Stimulated activated naive B cell treated with anti-CD40 and anti-IgM and Interleukin-4, amounts not matched to agents 10 μg/mL and 1 μg/mL and 100 μg/mL, for 72 hours (primary cell): ENCODE measurements at regions not wholly inside any gene's neighbourhood (a gene's known extent, or its start where the extent isn't known, plus 50 kb on each side); places are given as distances from the start of the nearest gene placed in this dataset.

Experiments
- ATAC-seq, 2 donors: fragments of 150-1000 bp; cut with Tn5 transposase; replicated peaks; 2 replicates each; pipeline ENCODE4 v1.10.0; 2021; ENCODE audit warnings: moderate library complexity in 1 of 2
- DNase-seq: peaks from one replicate; pipeline ENCODE4 v3.0.0; 2021
- H3K27ac Mint-ChIP-seq: one replicate; pipeline ENCODE4 v1.8.0; 2022; ENCODE audit warnings: mild to moderate bottlenecking, mixed read lengths
- H3K27me3 Mint-ChIP-seq, 2 donors: one replicate each; pipeline ENCODE4 v1.8.0; 2022; ENCODE audit warnings: mixed read lengths in 2 of 2
- H3K36me3 Mint-ChIP-seq, 2 donors: one replicate each; pipeline ENCODE4 v1.8.0; 2022; ENCODE audit warnings: mixed read lengths in 2 of 2, mild to moderate bottlenecking in 1 of 2
- H3K4me1 Mint-ChIP-seq, 2 donors: one replicate each; pipeline ENCODE4 v1.8.0; 2022; ENCODE audit warnings: mixed read lengths in 2 of 2, mild to moderate bottlenecking in 1 of 2
- H3K4me3 Mint-ChIP-seq, 2 donors: one replicate each; pipeline ENCODE4 v1.8.0; 2022; ENCODE audit warnings: mild to moderate bottlenecking in 2 of 2, mixed read lengths in 2 of 2, moderate library complexity in 1 of 2
- H3K9me3 Mint-ChIP-seq, 2 donors: one replicate each; pipeline ENCODE4 v1.8.0; 2022; ENCODE audit warnings: mixed read lengths in 2 of 2, mild to moderate bottlenecking in 1 of 2

GRCh38 chr2:2874341-2874740 is 503.3 kb downstream of the EIPR1 start:
- no peak overlapping the region for H3K4me3 Mint-ChIP-seq
- H3K9me3 Mint-ChIP-seq: peaks cover 2 to 3% of the 10 kb centered on the region in 2 donors
- ATAC-seq: no peak
- H3K27me3 Mint-ChIP-seq: no peaks in the 10 kb centered on the region
- H3K27ac Mint-ChIP-seq: no peak overlapping the region
- H3K4me1 Mint-ChIP-seq: peaks cover 3 to 6% of the 10 kb centered on the region in 2 donors
- DNase-seq: no peak
- no peaks in the 10 kb centered on the region for H3K36me3 Mint-ChIP-seq

GRCh38 chr2:2873450-2873811 is 504.2 kb downstream of the EIPR1 start:
- Mint-ChIP-seq H3K36me3 (no peaks in the 10 kb centered on the region), H3K4me1 (no peaks in the 10 kb centered on the region), H3K4me3 (no peak overlapping the region), H3K27ac (no peak overlapping the region), H3K27me3 (no peaks in the 10 kb centered on the region), H3K9me3 (peaks cover 0 to 3% of the 10 kb centered on the region in 2 donors)
- no peak for ATAC-seq
- DNase-seq: no peak

- ATAC-seq (no peak), DNase-seq (no peak)
- no peak overlapping the region for H3K4me3 Mint-ChIP-seq
- H3K4me1 Mint-ChIP-seq: no peaks in the 10 kb centered on the region
- H3K36me3 Mint-ChIP-seq: no peaks in the 10 kb centered on the region
- peaks cover 0 to 3% of the 10 kb centered on the region in 2 donors for H3K9me3 Mint-ChIP-seq
- H3K27me3 Mint-ChIP-seq: no peaks in the 10 kb centered on the region
- no peak overlapping the region for H3K27ac Mint-ChIP-seq
Observed at GRCh38 chr2:2872713-2873449, 504.7 kb downstream of the EIPR1 start.

DNA sequence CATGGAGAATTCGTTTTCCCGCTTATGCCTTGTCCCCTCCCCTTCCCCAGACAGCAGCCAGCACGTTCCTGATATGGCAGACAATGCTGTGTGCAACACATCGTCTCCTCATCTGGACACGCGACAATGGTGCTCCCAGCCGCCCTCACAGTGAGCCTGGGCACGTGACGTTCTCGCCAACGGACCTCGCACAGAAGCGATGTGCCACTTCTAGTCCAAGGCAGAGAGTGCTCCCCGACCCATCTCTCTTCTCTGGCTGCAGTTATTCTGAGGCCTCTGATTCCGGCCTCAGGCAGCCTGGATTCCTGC is 505.4 kb downstream of the EIPR1 start:
- H3K4me1 Mint-ChIP-seq: no peaks in the 10 kb centered on the region
- no peak overlapping the region for H3K27ac Mint-ChIP-seq
- no peak for ATAC-seq
- no peak overlapping the region for H3K4me3 Mint-ChIP-seq
- no peak for DNase-seq
- H3K27me3 Mint-ChIP-seq: no peaks in the 10 kb centered on the region
- H3K36me3 Mint-ChIP-seq: no peaks in the 10 kb centered on the region
- peaks cover 0 to under 1% of the 10 kb centered on the region in 2 donors for H3K9me3 Mint-ChIP-seq

- Mint-ChIP-seq H3K4me1 (no peaks in the 10 kb centered on the region), H3K9me3 (no peaks in the 10 kb centered on the region), H3K36me3 (no peaks in the 10 kb centered on the region), H3K27me3 (peaks cover 0 to 4% of the 10 kb centered on the region in 2 donors), H3K4me3 (no peak overlapping the region), H3K27ac (no peak overlapping the region)
- DNase-seq: no peak
- ATAC-seq: no peak
Observed at GRCh38 chr2:2871480-2872308, 505.9 kb downstream of the EIPR1 start.

DNA sequence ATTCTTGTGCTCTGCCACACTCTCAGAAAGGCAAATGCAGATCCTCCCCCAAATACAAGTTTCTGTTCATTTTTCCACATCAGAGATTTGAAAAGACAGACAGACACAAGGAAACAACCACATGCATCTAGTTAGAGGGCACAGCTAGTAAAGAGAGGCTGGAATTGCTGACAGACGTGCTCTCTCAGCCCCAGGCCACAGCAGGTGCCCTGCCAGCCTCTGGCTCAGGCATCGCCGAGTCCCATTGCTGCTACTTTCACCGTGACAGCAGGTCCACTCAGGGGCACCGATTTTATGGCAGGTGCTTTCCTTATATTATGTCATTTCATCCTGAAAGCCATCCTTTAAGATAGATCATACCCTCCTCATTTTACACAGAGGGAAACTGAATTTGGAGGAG is 507.5 kb downstream of the EIPR1 start:
- H3K4me1 Mint-ChIP-seq: no peaks in the 10 kb centered on the region
- ATAC-seq (no peak), DNase-seq (no peak)
- H3K36me3 Mint-ChIP-seq: no peaks in the 10 kb centered on the region
- no peak overlapping the region for H3K27ac Mint-ChIP-seq
- peaks cover 0 to 4% of the 10 kb centered on the region in 2 donors for H3K27me3 Mint-ChIP-seq
- no peaks in the 10 kb centered on the region for H3K9me3 Mint-ChIP-seq
- H3K4me3 Mint-ChIP-seq: no peak overlapping the region

DNA sequence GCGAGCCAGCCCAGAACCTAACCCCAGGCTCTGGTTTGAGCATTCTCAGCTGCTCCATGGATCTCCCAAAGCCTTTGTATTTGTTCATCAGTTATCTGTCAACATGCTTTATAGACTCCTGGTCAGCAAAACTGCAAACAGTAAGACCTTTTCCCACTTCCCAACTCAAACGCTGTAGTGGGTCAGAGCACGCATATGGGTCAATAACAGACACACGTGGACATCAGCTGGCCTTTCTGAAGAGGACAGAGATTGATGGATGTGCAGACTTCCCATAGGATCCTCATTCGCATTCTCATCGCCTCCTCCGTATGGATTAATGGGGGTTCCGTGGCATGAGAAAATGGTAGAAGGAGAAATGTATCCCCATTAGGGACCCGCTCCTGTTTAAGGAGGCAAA is 508.1 kb downstream of the EIPR1 start:
- Mint-ChIP-seq H3K36me3 (no peaks in the 10 kb centered on the region), H3K4me1 (no peaks in the 10 kb centered on the region), H3K9me3 (no peaks in the 10 kb centered on the region), H3K4me3 (no peak overlapping the region), H3K27ac (no peak overlapping the region), H3K27me3 (peaks cover 0 to 4% of the 10 kb centered on the region in 2 donors)
- DNase-seq (no peak), ATAC-seq (no peak)

DNA sequence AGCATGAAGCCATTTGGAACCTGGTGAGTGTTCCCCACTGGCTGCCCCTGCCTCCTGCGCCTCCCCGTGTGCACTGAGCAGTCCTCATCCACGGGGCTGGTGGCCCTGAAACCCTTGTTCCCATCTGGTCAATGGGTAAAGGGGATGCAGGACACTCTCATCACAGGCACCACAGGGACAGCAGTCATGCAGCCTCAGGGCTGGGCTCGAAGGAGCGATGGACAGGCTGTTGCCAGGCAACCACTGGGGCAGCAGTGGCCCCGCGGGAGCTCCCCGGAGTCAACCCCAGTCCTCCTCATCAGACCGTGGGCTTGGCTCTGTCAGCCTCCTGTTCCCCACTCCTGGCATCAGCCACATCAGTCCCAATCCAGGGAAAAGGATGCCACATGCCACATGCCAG is 509.5 kb downstream of the EIPR1 start:
- Mint-ChIP-seq H3K27me3 (peaks cover 0 to 4% of the 10 kb centered on the region in 2 donors), H3K4me3 (no peak overlapping the region), H3K36me3 (no peaks in the 10 kb centered on the region), H3K4me1 (no peaks in the 10 kb centered on the region), H3K27ac (no peak overlapping the region), H3K9me3 (no peaks in the 10 kb centered on the region)
- DNase-seq (no peak), ATAC-seq (no peak)

- Mint-ChIP-seq H3K4me1 (no peaks in the 10 kb centered on the region), H3K27ac (no peak overlapping the region), H3K36me3 (no peaks in the 10 kb centered on the region), H3K27me3 (peaks cover 0 to 4% of the 10 kb centered on the region in 2 donors), H3K9me3 (no peaks in the 10 kb centered on the region), H3K4me3 (no peak overlapping the region)
- DNase-seq (no peak), ATAC-seq (no peak)
Observed at GRCh38 chr2:2867397-2867979, 510.1 kb downstream of the EIPR1 start.

- Mint-ChIP-seq H3K4me1 (no peaks in the 10 kb centered on the region), H3K27me3 (peaks cover 0 to 4% of the 10 kb centered on the region in 2 donors), H3K36me3 (no peaks in the 10 kb centered on the region), H3K9me3 (no peaks in the 10 kb centered on the region), H3K4me3 (no peak overlapping the region), H3K27ac (no peak overlapping the region)
- ATAC-seq (no peak), DNase-seq (no peak)
Observed at GRCh38 chr2:2866459-2866858, 511.2 kb downstream of the EIPR1 start.

GRCh38 chr2:2862386-2862785 is 515.2 kb downstream of the EIPR1 start:
- H3K4me3 Mint-ChIP-seq: no peak overlapping the region
- H3K27ac Mint-ChIP-seq: no peak overlapping the region
- DNase-seq (no peak), ATAC-seq (no peak)
- H3K9me3 Mint-ChIP-seq: no peaks in the 10 kb centered on the region
- peaks cover 0 to 4% of the 10 kb centered on the region in 2 donors for H3K27me3 Mint-ChIP-seq
- no peaks in the 10 kb centered on the region for H3K4me1 Mint-ChIP-seq
- H3K36me3 Mint-ChIP-seq: no peaks in the 10 kb centered on the region

GRCh38 chr2:2861666-2862240 is 515.9 kb downstream of the EIPR1 start:
- Mint-ChIP-seq H3K4me1 (no peaks in the 10 kb centered on the region), H3K36me3 (no peaks in the 10 kb centered on the region), H3K27ac (no peak overlapping the region), H3K27me3 (peaks cover 0 to under 1% of the 10 kb centered on the region in 2 donors), H3K4me3 (no peak overlapping the region), H3K9me3 (no peaks in the 10 kb centered on the region)
- DNase-seq (no peak), ATAC-seq (no peak)

- Mint-ChIP-seq H3K27ac (no peak overlapping the region), H3K4me1 (no peaks in the 10 kb centered on the region), H3K36me3 (no peaks in the 10 kb centered on the region), H3K27me3 (peaks cover 0 to 1% of the 10 kb centered on the region in 2 donors), H3K4me3 (no peak overlapping the region), H3K9me3 (no peaks in the 10 kb centered on the region)
- DNase-seq (no peak), ATAC-seq (no peak)
Observed at GRCh38 chr2:2860589-2861300, 516.9 kb downstream of the EIPR1 start.

DNA sequence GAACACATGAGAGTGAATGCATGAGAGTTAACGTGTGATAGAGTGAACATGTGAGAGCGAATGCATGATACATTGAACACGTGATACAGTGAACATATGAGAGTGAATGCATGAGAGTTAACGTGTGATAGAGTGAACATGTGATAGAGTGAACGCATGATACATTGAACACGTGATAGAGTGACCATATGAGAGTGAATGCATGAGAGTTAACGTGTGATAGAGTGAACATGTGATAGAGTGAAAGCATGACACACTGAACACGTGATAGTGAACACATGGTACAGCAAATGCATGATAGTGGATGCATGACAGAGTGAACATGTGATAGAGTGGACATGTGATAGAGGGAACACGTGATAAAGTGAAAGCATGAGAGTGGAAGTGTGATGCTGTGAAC is 517.9 kb downstream of the EIPR1 start:
- DNase-seq (no peak), ATAC-seq (no peak)
- H3K4me1 Mint-ChIP-seq: no peaks in the 10 kb centered on the region
- H3K27ac Mint-ChIP-seq: no peak overlapping the region
- no peak overlapping the region for H3K4me3 Mint-ChIP-seq
- peaks cover 0 to 4% of the 10 kb centered on the region in 2 donors for H3K27me3 Mint-ChIP-seq
- no peaks in the 10 kb centered on the region for H3K36me3 Mint-ChIP-seq
- H3K9me3 Mint-ChIP-seq: no peaks in the 10 kb centered on the region
